ENCODE measurements at regions not wholly inside any gene's neighbourhood (a gene's known extent, or its start where the extent isn't known, plus 50 kb on each side); places are given as distances from the start of the nearest gene placed in this dataset.

- TF ChIP-seq POLR2AphosphoS5 (IDR thresholded peaks at IDR 0.05; ENCODE audit: insufficient read depth in 1 of 2, low read depth in 1 of 2) (no peak), CTCF (IDR thresholded peaks at IDR 0.05) (no peak), POLR2A (IDR thresholded peaks at IDR 0.05) (no peak)
Measured at GRCh38 chr5:148729182-148729581, 74.9 kb upstream of the HTR4 start.

All from vagina (tissue), 2 donors.